GM18498 (cell line): ENCODE measurements at regions not wholly inside any gene's neighbourhood (a gene's known extent, or its start where the extent isn't known, plus 50 kb on each side); places are given as distances from the start of the nearest gene placed in this dataset.

Source experiments
- ATAC-seq: cut with Tn5 transposase; IDR thresholded peaks from one replicate; pipeline ENCODE4 v1.9.1; 2021; ENCODE audit warnings: mild to moderate bottlenecking, moderate library complexity; ENCODE audit not compliant: unreplicated experiment

DNA sequence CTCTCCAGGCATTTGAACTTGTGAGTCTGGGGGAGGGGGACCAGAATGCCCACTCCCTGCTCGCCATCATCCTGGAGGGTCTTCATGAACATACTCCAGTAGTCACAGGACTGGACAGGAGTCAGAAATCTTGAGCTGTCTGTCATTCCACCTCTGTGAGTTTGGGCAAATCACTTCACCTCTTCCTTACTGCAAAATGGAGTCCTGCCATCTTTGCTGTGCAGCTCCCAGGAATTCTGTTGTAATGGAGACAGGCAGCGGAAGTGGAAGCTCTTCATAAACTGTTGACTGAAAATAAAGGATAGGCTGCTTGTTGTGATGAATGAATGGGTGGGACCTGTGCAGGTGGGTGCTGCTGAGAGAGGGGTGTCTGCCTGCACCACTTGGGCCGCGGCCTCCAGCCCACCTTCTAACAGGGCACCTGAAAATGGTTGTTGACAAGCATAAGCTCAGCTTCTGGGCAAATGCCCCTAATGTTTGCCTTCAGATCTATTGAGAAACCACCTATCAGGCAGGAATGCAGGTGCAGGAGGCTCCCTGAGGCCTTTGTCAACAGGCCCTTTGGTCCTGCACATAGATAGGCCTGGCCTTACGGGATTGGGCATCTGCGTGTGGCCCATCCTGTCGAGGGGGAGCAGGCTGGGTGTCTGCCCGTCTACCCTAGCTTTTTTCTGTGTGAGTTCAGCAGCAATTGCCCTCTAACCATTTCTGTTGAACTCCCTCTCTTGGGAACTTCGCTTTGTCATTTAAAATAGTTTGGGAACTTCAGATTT, 321.0 kb downstream of the RPS6KC1 start:
- ATAC-seq: no peak

DNA sequence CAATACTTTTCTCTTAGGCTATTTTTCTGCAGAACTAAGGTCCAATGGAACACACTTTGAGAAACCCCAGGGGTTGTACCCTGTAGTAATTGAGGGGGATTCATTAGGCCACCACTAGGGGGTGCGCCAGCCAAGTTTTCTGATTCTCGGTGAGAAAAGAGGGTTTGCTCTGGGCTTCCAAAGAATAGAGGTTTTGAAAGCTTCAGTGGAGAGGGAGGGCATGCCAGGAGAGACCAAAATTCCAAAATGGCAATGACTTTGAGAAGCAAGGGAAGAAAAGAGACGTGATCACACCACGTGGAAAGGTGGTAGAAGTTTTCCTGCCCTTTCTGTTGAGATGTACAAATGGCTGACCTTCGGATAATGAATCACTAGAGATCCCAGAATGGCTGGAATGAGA, 323.3 kb downstream of the RPS6KC1 start:
- peak; percentile 90 for ATAC-seq

DNA sequence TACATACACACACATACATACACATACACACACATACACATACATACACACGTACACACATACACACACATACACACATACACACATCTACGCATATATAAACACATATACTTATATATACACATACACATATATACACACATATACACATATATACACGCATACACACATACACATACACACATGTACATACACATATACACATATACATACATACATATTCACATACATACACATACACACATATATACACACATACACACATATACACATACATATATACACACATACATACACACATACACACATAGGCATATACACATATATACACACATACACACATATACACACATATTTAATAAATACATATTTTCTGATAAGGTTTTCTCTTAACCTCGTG, 324.0 kb downstream of the RPS6KC1 start:
- no peak for ATAC-seq

DNA sequence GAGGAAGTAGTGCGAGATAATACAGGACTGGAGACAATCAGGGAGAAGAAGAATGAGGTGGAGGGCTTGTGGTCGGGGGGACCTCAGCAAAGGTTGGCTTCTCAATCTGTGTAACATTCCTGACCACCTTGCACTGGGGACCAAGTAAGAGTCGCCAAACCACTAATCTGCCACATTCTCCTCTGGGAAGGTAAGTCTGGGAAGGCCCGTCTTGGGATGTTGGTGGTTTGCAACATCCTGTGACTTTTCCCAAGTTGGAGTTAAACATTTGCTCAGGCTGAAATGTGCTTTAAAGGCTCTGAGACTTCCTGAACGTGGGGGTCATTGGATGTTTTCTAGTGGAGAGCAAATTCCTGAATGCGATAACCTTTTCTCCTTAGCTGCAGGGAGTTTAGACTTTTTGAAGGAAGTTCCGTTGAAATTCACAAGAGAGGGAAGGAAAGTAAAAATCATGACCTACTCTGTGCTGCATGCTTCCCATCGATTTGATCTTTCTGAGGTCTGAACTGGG, 325.9 kb downstream of the RPS6KC1 start:
- ATAC-seq: no peak

DNA sequence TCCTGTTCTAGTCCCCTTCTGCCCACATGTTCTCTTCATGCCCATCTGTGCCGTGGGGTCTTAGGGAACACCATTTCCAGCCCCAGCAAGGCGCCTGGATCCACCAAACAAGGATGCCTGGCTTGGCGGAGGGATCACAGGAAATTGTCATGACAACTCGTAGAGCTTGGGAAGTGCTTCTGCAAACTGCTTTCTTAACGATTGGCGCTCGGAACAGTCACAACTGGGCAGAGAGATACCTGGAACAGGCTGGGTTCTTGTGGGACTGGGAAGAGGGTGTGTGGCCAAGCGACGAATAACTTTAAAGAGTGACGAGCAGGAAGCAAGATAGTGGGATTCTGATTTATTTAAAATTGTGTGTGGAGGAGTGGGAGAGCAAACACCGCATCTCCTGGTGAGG, 329.8 kb downstream of the RPS6KC1 start:
- no peak for ATAC-seq

DNA sequence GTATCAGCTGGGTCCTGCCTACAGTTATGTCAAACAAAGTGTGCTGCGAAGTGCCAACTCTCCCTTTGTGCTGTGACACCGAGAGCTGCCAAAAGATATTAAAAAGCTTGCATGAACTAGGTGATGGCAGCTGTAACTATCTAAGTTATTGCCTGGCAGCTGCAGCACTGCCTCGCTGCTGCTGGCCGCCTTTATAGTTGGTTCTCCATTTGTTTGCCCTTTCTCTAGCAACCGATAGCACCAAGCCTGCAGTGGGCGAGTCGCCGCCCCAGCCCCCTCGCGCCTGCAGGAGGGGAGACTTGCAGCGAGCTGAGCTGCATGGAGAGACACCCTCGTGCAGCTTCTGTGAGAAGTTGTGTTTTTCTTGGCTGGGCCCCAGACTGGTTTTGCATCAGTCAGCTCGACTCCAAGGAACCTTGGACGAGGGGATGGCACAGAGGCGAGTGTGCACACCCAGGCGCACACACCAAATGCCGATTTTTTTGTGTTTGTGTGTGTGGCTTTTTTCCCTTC, 330.6 kb downstream of the RPS6KC1 start:
- no peak for ATAC-seq

DNA sequence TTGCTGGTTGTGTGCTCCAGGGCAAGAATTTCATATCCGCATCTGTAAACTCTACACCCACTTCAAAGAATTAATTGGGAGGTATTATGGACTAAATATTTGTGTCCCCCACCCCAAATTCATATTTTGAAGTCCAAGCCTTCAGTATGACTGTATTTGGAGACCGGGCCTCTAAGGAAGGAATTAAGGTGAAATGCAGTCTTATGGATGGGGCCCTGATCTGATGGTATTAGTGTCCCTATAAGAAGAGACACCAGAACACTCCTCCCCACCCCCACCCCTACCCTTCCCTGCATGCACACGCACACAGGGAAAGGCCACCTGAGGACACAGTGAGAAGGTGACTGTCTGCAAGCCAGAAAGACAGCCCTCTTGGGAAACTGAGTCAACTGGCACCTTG, 332.4 kb downstream of the RPS6KC1 start:
- no peak for ATAC-seq

DNA sequence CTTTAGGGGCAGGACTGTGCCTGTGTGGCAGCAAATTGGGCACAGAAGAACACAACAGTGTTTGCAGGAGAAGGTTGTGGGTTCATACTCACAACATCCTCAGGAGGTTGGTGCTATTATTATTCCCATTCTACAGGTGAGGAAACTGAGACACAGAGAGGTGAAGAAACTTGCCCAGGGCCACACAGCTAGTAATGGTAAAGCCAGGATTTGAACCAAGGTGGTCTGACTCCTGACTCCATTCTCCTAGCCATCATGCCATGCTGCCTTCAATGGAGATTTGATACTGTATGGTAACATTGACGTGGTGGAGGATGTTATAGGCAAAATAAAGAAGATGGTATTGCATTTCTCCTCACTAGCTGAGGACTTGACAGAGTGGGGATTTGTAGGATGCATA, 334.2 kb downstream of the RPS6KC1 start:
- ATAC-seq: no peak

DNA sequence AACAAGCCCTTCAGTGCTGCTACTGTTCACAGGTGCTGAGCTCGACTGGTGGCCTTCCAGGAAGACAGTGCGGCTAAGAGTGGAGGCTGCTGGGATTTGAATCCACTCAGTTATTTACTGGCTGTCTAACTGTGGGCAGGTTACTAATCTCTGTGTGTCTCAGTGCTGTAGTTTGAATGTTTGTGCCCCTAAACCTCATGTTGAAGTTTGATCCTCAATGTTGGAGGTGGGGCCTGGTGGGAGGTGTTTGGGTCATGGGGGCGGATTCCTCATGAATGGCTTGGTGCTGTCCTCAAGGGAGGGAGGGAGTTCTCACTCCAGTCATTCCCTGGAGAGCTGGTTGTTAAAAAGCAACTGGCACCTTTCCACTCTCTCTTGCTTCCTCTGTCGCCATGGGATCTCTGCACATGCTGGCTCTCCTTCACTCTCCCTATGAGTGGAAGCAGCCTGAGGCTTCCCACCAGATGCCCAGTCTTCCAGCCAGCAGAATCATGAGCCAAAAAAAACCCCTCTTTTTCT, 334.8 kb downstream of the RPS6KC1 start:
- no peak for ATAC-seq

DNA sequence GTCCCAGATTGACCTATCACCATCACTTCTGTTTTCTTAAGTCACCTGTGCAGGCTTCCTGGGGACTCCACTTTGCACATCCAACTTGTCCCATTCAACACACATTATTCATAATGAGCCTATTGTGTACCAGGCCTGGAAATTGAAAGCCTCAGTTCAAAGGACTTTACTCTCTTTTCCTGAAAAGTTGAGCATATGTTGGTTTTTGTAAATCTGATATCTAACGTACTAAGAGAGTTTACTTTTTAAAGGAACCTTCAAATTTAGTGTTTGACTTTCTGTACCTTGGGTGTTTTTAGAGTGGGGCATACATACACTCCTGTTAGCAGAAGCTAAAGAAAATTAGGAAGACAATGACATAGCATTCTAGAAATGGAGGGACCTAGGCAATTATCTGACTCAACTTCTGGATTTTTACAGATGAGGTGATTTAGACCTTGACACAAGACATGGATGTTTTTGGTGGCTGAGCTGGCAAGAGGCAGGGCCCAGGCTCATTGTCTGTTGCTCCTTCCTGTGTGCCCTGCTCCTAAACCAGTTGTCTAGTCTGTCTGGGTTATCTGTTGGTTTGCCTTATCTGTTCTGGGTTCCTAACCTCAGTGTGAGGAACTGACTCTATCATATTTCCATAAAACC, 336.5 kb downstream of the RPS6KC1 start:
- ATAC-seq: no peak

DNA sequence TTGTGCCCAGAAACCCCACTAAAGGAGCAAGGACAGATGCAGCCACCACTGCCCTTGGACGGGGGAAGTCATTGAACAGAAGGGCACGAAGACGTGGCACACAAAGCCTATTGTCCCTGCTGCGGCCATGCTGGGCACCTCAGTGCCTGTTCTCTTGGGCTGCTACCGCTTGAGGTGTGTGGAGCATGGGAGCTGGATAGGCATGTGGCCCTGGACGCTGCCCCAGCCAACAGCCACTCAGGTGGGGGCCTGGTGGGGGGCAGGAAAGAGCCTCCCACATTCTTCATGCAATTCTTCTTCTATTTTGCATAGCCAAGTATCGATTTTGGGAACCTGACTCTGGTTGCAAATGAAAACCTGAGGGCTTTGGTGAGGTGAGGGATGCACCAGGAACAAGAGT, 337.2 kb downstream of the RPS6KC1 start:
- no peak for ATAC-seq

DNA sequence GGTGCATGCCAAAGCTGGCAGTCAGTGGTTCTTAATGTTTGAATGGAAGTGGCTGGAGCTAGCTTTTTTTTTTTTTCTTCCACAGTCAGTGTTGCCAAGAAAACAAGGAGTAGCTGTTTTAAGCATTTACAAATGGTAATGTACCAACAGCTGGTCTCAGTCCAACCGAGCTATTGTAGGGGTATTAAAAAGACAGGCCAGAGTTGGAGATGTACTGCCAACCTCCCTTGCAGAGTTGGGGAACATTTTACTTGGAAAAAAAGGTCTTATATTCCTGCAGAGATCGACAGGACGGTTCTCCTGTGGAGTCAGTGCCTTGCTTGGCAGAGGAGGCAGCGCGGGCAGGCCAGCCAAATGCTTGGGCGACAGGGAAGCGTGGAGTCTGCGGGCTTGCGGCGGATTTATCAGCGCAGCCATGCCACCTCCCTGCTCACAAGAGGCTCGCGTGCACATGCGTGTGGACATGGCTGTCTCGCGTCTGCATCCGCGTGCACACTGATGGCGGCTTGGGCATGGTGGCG, 338.1 kb downstream of the RPS6KC1 start:
- ATAC-seq: no peak

DNA sequence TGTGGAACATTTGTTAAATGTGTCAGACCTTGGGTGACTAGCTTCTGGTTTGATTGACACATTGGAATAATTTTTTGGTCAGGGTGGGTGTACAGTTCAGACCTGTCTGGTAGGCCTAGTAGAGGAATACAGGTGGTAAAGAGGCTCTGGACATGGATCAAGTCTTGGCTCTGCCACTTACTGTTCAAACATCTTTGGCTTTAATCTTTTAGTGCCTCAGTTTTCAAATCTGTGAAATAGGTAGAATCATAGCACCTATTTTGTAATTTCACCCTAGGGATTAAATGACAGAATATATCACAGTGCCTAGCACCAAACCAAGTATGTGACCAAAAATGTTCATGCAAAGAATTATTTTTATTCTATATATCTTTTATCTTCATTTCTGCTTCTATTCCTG, 340.4 kb downstream of the RPS6KC1 start:
- no peak for ATAC-seq

DNA sequence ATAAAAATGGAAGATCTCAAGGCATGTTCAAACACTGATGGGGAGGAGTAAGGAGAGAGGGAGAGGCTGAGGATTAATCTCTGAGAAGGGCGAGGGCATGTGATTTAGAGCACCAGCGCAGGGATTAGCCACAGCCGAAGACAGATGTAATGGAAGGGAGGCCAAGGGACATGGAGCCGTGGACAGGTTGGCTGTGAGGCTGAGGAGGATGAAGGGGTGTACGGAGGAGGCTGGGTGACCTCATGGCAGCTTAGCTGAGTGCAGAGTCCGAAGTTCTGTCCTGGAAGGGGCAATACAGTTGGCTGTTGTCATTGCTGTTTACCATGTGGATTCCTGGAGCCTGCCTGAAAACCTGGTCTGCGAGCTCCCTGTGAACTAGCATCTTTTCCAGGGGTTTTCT, 342.8 kb downstream of the RPS6KC1 start:
- no peak for ATAC-seq

DNA sequence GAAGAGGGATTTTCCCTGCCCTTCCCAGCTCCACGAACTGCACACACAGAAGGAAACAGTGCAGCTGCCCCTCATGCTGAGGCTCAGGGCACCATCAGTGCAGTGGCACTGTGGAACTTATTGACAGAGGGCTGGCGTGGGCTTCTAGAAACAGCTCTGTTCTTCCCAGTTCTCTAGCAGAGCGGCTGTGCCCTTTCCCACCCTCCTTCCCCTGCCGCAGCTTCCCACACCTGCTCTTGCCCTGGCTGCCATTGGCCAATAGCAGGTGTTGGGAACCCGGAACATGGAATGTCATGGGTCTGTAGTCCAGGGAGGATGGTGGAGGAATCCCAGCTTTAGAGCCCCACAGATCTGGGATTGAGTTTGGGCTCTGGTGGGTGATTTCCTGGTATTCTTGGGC, 343.8 kb downstream of the RPS6KC1 start:
- ATAC-seq: no peak

DNA sequence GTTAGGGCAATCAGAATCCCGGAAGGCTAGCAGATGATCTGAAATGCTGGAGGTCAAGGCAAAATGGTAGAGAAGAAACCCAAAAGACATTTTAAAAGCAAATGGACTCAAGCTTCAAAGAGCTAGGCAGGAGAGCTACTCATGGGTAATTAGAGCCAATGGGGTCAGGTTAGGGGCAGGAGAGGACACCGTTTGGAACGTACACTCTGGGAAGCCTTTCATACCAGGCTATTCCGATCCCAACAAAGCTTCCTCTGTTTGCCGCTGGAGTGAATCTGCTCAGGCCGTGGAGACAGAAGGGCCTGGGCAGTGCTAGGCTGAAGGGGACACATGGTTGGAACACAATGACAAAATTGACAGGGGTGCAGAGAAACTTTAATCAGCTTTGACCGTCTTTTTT, 346.6 kb downstream of the RPS6KC1 start:
- no peak for ATAC-seq

DNA sequence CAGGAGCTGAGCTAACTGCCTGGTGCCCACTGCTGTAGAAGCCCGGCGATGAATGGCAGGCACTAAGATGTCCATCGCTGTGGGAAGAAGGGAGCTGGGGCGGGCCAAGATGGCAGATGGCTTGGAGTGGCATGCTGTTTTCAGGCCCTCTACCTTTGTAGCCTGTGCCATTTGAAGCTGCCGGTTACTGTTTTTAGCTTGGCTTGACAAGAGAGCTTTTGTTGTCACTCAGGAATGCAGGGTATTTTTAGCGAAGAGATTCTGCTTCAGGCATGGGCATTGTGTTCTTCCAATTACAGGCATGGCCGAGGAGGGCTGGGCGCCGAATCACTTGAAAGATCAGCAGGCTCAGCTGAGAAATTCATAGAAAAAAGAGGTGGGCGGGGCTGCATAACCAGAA, 348.7 kb downstream of the RPS6KC1 start:
- ATAC-seq: no peak

DNA sequence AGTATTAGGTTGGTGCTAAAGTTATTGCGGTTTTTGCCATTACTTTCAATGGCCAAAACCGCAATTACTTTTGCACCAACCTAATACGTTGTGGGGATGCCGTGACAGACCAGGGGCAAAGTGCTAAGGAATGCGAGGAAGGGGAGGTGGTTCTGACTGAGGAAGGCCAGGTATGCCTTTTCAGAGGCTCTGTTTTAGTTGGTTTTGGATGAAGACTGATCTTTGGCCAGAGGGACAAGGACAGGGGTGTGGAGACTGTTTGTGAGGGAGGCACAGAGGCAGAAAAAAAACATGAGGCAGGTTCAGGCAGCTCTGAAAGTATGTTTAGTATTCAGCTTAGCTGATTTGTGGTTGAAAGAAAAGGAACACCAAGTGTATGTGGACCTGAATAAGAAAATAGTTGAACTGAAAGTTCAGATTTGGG, 358.2 kb downstream of the RPS6KC1 start:
- no peak for ATAC-seq

DNA sequence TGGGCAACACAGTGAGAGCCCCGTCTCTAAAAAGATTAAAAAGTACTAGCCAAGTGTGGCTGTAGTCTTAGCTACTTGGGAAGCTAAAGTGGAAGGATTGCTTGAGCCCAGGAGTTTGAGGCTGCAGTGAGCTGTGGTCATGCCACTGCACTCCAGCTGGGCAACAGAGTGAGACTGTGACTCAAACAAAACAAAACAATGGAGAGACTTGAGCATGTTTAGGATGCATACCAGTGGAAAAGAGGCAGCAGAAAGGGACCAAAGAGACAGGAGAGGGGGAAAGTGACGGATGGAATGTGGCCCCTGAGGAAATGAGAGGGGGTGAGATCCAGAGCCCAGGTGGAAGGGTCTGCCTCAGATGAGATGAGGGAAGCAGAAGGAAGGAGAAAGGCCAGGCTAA, 358.9 kb downstream of the RPS6KC1 start:
- no peak for ATAC-seq

DNA sequence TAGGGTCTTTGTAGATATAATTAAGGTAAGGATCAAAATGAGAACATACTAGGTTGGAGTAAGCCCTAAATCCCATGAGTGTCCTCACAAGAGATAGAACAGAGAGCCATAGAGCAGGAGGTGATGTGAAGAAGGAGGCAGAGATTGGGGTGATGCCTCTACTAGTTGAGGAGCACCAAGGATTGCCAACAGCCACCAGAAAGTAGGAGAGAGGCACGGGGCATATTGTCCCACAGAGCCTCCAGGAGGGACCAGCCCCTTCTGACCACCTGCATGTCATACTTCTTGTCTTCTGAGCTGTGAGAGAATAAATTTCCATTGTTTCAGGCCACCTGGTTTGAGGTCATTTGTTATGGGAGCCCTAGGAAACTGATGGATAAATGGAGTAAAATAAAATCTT, 363.3 kb downstream of the RPS6KC1 start:
- ATAC-seq: no peak

DNA sequence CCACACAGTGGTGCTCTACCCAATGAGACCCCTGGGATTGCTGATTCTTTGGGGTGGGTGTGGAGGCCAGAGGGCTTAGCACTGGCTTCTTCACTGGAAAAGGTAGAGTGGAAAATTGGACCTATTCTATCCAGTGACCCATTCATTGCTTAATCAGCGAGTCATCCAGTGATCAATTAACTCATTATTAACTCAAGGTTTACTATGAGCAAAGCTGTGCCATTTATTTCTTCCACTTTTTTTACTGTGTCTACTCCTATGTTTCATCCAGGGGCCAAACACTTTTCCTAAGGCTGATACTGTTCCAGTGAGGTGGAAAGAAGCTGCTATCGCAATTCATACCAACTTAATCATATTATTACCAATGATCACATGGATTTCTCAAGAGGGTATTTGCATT, 363.9 kb downstream of the RPS6KC1 start:
- ATAC-seq: no peak
